Astrocyte (in vitro differentiated cells and primary cell): ENCODE measurements at regions not wholly inside any gene's neighbourhood (a gene's known extent, or its start where the extent isn't known, plus 50 kb on each side); places are given as distances from the start of the nearest gene placed in this dataset.

Source experiments
- CTCF ChIP-seq: IDR thresholded peaks from 2 replicates; pipeline ENCODE4 v1.5.1; 2011; ENCODE audit warnings: low read depth, mild to moderate bottlenecking, inconsistent platforms, low read length, moderate library complexity; ENCODE audit not compliant: insufficient read depth
- EZH2 ChIP-seq: IDR thresholded peaks from 2 replicates; pipeline ENCODE4 v1.6.1; 2012; ENCODE audit warnings: mild to moderate bottlenecking, low read length, inconsistent platforms; ENCODE audit not compliant: insufficient read depth

DNA sequence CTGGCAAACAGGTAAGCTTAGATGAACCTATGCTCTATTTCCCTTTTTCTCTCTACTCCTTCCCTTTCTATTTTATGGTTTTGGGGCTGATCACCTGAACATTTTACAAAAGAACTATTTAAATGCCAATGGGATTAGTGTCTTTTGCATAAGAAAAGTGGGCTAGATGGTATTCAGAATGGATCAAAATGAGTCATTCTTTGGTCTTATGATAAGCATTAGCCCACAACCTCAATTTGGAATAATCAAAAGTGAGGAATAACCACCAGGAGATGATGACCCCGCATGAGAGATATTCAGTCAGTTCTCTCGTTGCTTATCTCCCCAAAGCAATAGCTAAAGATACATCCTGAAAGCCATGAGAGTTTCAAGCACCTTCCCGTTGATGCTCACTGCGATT is 399.0 kb upstream of the CADM1 start:
- TF ChIP-seq CTCF (no peak), EZH2 (no peak)
